ENCODE measurements at regions not wholly inside any gene's neighbourhood (a gene's known extent, or its start where the extent isn't known, plus 50 kb on each side); places are given as distances from the start of the nearest gene placed in this dataset.
"Not testable (repeated sequence)": the region's sequence is repeated elsewhere in the genome, so short reads cannot be mapped to it uniquely, and the experiment has no call there.

DNA sequence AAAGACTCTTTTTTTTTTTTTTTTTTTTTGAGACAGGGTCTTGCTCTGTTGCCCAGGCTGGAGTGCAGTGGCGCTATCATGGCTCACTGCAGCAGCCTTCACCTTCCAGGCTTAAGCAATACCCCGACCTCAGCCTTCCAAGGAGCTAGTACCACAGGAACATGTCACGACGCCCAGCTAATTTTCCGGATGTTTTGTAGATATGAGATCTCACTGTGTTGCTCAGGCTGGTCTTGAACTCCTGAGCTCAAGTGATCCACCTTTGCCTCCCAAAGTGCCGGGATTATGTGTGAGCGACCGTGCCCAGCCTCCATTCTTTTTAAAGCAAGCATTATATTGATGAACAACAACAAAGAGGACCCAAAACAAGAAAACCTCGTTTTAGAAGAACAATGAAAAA lies 307.1 kb upstream of the ID2 start:
- DNase-seq (ENCODE audit: low read depth): no peak

DNA sequence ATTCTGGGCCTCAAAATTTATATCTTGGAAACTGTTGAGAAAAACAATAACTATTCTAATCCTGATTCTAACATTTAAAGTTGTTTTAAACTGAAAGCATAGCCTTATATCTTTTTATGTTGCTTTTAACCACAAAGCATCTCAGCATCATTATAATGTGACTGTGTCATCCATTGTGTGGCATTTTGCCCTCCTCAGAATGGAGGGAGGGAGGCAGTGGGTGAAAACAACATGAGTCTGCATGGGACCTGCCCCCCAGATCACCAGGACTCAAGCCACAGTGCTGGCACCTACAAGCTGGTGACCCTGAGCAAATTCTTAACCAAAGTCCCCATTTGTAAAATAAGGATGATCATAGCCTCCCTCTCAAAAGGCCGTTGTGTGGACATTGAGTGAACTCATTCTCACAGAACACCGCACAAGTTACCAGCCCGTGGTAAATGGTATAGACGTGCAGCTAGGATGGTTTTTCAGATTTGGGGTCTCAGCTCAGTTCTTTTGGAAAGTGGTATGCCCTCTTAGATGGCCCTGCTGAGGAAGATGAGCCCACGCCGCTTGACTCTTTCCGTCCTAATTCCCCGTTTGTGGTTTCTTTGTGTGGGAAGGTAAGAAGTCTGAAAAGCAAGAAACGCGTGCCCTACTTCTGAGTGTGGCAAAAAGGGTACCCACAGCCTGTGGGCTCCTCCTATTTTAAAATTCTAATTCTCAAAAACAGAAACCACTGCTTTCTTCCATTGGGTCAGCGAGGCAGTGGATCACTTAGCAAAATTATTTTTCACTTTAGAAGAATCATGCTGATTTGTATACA lies 305.0 kb upstream of the ID2 start:
- DNase-seq (ENCODE audit: low read depth): no peak

DNA sequence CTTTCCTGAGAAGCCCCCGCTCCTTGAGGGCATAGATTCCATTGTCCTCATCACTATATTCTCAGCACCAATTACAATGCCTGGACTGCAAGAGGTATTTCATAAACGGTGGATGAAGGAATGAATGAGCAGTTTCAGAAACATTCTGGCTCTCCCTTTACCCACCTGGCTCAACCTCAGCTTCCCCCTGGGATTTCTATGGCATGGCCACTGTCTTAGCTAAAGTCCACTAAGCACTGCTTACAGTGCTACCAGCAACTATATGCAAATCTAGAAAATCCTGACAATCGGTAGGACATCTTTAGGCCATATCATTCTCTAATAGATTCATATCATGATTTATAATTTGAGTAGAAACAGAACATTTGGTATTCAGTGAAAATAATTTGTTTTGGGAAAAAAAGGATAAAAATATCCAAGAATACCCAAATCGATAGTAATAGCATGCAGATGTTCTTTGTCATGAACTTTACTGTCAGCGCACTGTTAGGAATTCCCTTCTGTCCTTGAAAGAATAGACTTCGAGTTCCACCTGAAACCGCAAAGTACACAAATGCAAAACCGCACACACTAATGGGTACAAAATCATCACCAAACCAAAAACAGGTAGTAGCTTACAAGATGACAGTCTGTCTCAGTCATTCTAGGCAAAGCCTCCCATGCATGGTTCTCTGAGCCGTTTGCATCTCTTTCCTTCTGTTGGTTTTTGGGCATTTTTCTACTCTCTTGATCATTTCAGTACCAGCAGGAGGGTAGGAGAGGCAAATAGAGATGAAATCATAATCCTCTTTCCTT lies 303.6 kb upstream of the ID2 start:
- DNase-seq (ENCODE audit: low read depth): no peak

DNA sequence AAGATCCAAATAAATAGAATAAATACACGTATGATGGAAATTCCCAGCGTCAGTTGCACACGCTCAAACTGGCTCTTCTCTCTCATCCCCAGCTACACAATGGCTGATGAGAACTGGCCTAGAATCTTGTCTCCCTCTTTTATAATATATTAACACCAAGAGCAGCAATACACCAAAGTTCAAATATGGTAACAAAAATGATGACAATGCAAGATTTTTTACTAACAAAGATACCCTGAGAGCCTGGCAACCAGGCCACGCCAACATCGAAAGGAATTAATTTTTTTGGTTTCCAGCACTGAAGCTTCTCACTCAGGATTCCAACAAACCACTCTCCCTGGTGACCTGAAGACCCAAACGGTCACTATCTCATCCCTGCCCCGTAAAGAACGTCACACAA lies 302.7 kb upstream of the ID2 start:
- DNase-seq (ENCODE audit: low read depth): no peak

DNA sequence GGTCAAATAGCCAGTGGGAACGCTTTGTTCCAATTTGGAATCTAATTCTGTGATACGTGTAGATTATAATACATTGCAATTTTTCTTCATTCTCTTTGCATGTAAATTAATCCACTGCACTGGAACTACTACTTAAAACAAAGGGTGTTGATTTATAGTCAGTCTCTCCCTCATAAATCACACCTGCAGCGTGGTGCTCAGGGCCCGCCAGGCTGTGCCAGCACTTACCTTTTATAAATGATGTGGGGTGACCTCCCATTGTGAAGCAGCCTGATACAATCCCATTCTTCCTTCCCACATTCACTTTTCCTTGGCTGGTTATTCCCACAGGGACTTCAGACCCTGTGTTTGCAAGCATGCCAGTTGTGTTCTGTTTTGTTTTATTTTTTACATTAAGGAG lies 302.3 kb upstream of the ID2 start:
- no peak for DNase-seq (ENCODE audit: low read depth)

DNA sequence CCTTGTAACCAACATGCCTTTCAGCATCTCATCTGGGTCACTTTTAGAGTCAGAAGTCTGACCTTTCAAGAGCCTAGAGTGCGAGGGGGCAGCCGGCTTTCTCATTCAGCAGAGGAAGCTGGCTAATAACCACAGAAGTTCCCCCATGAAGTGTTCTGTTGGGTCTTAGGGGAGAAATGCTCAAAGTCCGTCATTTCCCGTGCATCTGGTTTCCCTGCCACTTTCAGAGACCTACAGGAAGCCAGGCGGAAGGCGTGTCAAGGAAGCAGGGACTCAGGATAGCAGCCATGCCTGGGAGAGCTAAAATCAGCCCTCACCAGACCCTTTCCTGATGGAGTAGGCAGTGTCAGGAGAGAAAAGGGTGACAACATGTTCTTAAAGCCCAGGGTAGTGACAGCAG lies 301.8 kb upstream of the ID2 start:
- DNase-seq (ENCODE audit: low read depth): no peak

DNA sequence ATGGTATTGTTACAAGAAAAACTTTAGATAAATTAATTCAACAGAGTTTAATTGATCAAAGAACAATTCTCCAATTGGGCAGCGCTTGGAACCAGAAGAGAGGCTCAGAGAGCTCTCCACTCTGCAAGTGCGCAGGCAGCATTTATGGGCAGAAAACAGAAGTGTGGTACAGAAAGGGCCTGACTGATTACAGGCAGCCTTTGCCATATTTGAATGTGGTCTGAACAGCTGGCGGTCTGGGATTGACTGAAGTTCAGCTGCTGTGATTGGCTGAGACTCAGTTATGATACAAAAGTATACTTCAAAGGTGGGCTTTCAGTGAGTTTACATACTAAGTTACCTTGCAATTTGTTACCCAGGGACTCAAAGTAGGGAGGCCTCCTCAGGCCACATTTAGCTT lies 301.3 kb upstream of the ID2 start:
- no peak for DNase-seq (ENCODE audit: low read depth)

DNA sequence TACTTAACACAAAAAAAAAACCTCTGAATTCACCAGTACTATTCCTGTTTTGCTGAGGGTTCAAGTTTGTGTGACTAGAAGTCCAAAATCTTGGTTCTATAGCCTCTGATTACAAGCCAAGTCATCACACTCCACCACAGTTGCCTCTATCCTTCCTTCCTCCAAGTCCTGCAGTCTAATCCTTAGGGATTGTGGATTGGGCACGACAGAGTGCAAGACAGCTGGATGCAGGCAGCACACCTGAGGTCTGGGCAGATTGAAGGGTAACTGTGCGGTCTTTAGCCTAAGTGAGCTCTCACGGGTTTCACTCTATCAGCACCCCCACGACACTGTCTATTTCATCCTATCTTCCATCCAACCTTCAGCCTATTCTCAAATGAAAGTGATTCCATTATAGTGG lies 299.4 kb upstream of the ID2 start:
- DNase-seq (ENCODE audit: low read depth): no peak

DNA sequence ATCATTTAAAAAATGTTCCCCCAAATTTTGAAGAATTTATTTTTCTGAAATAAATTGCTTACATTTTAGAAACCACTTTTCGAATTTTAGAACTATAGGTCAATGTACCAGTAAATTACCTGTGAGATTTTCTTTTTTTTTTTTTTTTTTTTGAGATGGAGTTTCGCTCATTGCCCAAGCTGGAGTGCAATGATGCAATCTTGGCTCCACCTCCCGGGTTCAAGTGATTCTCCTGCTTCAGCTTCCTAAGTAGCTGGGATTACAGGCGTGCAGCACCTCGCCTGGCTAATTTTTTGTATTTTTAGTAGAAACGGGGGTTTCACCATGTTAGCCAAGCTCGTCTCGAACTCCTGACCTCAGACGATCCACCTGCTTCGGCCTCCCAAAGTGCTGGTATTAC lies 295.1 kb upstream of the ID2 start:
- not testable (repeated sequence) for DNase-seq (ENCODE audit: low read depth)

DNA sequence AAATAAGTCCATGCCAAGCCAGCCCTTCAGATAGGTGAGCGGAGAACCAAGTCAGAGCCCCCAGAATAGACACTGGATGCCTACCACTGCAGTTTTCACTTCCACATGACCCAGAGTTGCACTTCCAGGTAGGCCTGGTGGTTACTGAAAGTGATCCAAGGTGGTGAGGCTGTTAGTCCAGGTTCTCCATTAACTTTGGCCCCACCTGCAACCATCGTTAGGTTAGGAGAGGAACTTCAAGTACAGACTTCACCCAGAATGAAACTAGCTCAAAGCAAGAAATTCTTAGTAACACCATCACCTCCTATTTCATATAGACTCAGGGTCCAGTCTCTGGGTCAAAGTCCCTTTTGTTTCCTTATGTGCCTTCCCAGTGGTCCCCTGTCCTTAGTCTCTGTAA lies 293.1 kb upstream of the ID2 start:
- no peak for DNase-seq (ENCODE audit: low read depth)

DNA sequence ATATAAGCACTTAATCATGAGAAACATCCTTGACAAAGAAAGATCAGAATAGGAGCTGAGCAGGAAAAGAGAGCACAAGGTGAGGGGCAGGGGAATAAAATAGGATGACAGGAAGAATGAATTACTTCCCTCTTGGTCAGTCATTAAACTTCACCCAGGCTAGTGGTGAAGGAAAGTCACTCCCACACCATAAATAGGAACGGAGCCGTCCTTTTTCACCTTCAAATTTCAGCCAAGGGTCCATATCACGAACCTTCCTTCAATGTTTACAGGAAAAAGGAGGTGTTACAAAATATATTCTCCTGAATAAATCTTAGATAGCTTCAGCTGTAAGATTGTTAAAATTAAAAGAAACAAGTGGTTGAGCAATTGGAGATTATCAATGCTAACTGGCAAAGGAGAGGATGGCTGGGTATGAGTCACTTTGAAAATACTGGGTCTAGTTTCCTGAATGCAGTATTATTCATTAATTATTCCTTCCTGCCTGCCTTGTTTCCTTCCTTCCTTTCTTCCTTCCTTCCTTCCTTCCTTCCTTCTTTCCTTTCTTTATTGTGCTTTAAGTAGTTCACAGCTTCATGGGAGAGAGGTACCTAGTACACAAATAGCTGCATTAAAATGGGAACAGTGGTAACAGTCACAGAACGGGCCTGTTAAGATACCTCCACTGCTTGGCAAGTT lies 292.3 kb upstream of the ID2 start:
- DNase-seq (ENCODE audit: low read depth): no peak

DNA sequence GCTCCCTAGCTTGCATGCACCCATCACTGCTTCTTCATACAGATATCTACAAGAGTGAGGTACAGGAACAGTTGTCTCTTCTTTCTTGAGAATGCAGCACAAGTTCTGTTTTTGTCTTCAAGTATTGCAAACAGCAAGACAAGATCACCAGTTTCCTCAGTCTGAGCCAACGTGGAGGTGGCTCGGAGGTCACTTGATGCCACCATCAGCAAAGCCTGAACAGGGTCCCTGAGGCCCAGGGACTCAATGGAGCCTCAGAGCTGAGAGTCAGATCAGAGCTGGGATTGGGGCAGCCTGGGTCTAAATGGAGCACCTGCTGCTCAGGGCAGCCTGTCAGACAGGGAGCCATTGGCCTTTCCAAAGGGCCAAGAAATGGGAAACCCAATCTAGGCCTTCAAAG lies 290.7 kb upstream of the ID2 start:
- DNase-seq (ENCODE audit: low read depth): no peak

DNA sequence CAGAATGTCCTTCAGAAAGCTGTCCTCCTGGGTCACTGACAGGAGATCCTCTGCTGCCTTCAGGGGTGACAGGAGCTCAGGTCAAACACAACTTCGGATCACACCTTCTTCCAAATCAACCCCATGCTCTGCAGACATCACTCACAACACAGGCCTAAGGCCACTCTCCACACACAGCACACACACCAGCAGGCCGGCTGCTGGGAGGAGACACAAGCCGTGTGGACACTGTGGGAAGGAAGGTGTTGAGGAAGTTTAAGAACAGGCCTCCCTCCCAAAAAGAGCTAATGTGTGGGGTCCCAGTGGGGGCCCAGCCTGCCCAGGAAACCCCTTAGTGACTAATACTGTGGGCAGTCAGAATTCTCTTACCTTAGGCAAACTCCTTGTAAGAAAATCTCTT lies 290.3 kb upstream of the ID2 start:
- no peak for DNase-seq (ENCODE audit: low read depth)

DNA sequence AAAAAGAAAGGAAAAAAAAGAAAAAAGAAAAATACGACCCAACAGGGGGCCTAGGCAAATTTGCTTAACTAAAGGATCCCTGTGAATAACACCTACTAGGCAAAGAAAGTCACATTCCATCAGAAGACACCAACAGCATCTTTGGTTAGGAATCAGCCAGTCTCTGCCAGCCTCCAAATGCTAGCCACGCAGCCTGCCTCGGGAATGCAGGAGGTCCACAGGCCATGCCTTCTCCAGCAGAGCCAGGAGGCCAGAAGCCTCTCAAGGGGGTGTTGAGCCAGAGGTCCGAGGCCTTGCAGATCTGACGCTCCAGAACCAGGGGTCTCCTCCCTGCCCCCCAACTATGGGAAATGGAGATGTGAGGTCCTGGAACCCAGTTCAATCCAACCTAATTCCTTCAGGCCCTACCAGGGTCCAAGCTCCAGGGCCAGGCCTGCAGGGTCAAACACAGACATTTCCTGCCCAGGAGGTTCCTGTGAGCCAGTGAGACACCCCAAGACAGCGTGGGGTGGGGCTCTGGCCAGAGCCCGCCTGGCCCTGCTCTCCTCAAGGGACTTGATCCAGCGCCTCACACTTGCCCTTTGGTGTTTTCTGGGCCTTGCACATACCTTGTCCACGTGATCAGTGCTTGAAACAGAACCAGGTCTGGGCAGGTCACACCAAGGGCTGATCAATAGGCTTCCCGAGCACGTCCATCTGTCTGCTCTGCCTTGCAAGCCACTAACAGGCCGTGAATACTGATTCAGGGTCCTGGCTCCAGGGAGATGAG lies 289.6 kb upstream of the ID2 start:
- no peak for DNase-seq (ENCODE audit: low read depth)

DNA sequence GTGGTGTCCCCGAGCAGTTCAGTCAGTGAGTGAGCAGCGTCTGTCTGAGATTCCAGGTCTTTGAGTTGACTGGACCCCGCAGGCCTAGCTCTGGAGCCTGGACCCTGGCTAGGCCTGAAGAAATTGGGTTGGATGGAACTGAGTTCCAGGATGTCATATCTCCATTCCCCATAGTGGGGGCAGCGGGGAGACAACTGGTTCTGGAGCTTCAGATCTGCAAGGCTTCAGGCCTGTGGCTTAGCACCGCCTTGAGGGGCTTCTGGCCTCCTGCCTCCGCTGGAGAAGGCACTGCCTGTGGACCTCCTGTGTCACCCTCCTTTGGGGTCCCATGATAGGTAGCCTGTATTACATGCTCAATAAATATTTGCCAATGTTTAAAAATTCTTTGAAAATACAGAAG lies 288.4 kb upstream of the ID2 start:
- no peak for DNase-seq (ENCODE audit: low read depth)

DNA sequence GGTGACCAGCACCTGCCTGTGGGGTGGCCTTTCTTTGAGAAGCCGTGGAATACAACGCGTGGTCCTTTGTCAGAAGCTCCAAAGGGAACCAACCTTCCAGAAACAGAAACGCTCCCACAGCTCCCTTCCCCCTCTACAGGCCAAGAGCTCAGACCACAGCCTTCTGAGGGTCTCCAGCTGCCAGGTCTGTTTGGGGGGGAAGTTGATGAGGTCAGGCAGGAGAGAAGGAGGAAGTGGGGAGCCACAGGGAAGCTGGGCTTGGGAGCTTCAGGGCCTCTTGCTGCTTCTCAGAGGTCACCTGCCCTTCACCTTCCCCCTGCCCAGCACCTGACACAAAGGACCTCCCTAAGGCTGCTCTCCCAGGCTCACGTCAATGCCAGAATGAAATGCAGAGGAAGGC lies 287.7 kb upstream of the ID2 start:
- no peak for DNase-seq (ENCODE audit: low read depth)

DNA sequence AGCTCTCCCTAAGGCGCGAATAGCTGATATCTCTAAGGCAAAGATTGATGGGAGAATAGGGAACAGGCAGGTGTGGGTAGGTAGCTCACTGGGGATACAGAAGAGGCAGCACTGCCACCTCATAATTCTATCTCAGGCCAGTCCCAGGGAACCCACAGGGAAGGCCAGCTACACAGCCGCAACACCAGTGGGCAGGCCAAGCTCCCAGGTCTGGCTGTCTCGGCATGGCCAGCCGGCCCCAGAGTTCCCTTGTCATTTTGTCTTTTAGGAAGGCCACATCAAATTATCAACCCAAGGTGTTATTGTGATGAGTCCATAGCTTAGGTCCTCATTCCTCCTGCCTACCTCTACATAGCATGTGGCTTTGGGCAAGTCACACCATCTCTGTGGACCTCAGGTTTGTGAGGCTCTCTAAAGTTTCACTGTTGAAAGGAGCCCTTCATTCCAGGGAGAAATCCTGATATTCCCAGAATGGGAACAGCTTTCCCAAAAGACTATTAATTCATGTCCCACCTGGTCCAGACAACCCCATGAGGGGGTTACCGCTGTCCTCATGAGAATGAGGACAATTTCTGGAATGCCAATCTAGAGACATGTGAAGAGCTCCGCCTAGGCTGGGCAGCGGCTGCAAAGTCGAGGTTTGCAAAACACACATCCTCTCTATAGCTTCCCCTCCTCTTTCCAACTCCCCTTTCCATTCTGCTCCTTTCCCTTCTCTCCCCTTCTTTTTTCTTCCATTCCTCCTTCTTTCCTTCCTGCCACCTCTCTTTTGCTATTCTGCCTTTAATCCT lies 287.1 kb upstream of the ID2 start:
- no peak for DNase-seq (ENCODE audit: low read depth)

DNA sequence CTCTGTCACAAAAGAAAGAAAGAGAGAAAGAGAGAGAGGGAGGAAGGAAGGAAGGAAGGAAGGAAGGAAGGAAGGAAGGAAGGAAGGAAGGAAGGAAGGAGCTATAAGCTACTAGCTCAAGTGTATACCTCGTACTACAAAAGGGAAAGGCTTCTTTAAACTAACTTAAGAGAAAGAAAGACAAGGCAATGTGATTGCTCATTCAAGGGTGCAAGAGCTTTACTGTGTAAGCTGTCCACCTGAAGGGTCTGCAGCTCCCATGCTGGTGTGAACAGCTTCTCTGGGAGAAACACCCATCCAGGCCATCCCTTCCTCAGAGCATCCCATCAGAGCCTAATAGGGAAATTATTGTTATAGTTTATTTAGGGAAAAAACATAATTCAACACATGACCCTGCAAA lies 286.1 kb upstream of the ID2 start:
- no peak for DNase-seq (ENCODE audit: low read depth)

DNA sequence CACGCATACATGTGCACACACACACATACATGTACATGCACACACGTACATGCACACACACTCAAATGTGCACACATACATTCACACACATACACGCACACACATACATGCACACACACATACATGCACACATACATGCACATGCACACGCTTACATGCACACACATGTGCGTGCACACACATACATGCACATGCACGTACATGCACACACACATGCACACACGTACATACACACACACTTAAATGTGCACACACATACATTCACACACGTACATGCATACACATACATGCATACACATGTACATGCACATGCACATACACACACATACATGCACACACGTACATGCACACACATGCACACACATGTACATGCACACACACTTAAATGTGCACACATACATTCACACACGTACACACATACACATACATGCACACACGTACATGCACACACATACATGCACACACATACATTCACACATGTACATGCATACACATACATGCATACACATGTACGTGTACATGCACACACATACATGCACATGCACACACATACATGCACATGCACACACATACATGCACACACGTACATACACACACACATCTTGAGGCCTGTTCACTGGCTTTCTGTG lies 283.7 kb upstream of the ID2 start:
- DNase-seq (ENCODE audit: low read depth): no peak

DNA sequence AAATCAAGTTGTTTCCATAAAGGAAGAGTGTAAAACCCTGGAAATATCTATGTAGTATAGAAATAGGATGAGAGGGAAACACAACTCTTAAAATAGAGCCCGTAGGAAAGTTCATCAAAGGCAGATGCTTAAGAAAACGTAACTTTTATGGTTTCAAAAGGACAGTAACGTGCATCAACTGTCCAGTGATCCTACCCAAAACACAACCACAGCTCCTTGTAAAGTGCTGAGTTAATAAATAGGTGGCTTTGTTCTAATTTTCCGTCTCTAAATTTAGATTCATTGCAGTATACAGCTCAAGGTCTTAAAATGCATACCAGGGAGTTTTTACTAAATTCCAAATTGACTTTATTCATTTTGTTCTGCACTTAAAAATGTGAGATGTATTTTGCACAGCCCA lies 282.1 kb upstream of the ID2 start:
- DNase-seq (ENCODE audit: low read depth): no peak

DNA sequence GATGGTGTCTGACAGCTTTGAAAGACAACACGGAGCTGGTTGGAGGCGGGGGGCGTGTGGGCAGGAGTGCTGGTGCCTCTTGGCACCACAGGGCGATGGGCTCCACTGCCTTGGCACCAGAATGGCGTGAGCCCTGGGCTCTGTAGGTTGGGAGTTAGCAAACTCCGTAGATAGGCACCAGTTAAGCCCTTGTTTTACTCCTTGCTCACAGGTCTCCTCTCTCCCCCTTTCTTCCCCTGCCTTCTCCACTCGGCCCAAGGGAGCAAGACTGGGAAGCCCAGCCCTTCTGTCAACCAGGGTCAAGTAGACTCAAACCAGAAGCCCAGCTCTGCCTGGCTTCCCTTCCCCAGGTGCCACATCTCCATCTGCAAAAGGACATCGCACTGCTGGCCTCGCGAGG lies 281.7 kb upstream of the ID2 start:
- no peak for DNase-seq (ENCODE audit: low read depth)

Measured in ELR (cell line).